ENCODE measurements at regions not wholly inside any gene's neighbourhood (a gene's known extent, or its start where the extent isn't known, plus 50 kb on each side); places are given as distances from the start of the nearest gene placed in this dataset.
"Not testable (repeated sequence)": the region's sequence is repeated elsewhere in the genome, so short reads cannot be mapped to it uniquely, and the experiment has no call there.

DNA sequence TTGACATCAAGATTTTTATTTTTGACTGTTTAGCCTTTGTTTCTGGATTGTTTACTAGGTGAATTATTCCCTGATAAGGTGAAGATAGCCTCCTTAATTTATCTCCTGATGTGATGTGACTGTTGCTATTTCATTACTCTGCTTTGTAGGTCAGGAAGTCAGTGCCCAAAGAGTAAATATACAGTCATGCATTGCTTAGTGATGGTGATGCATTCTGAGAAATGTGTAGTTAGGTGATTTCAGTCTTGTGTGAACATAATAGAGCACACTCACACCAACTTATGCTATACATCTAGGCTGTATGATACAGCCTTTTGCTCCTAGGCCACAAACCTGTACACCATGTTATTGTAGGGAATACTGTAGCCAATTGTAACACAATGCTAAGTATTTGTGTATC is 102.4 kb upstream of the THUMPD2 start:
- no peak overlapping the region for H3K4me3 ChIP-seq (ENCODE audit: low read depth, low read length)
- no peak for DNase-seq (ENCODE audit: low read depth)
- TF ChIP-seq, protein P1, sequence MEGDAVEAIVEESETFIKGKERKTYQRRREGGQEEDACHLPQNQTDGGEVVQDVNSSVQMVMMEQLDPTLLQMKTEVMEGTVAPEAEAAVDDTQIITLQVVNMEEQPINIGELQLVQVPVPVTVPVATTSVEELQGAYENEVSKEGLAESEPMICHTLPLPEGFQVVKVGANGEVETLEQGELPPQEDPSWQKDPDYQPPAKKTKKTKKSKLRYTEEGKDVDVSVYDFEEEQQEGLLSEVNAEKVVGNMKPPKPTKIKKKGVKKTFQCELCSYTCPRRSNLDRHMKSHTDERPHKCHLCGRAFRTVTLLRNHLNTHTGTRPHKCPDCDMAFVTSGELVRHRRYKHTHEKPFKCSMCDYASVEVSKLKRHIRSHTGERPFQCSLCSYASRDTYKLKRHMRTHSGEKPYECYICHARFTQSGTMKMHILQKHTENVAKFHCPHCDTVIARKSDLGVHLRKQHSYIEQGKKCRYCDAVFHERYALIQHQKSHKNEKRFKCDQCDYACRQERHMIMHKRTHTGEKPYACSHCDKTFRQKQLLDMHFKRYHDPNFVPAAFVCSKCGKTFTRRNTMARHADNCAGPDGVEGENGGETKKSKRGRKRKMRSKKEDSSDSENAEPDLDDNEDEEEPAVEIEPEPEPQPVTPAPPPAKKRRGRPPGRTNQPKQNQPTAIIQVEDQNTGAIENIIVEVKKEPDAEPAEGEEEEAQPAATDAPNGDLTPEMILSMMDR (IDR thresholded peaks at IDR 0.05; ENCODE audit: control insufficient read depth, extremely low read depth, insufficient read depth) = no peak

GRCh38 chr2:39879001-39879400 is 99.9 kb upstream of the THUMPD2 start:
- not testable (repeated sequence) for DNase-seq (ENCODE audit: low read depth); H3K4me3 ChIP-seq (ENCODE audit: low read depth, low read length)

DNA sequence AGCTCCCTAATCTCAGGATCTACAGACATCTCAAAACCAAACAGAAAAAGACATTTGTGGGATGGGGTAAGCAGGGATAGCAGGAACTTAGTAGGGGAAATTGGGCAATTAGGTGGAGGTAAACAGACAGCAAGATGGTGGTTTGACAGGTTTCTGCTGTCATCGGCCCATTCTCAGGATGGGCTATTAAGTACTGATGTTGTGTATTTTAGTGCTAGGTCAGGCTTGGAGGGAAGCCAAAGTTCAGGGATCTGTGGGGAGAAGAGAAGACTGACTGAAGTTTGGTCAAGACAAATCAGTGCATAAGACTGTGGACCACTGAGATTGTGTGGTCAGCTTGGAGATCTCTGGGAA is 96.8 kb upstream of the THUMPD2 start:
- H3K4me3 ChIP-seq (ENCODE audit: low read depth, low read length) = no peak overlapping the region
- peak; percentile 52 for DNase-seq (ENCODE audit: low read depth)
- TF ChIP-seq, protein P1 (IDR thresholded peaks at IDR 0.05; ENCODE audit: control insufficient read depth, extremely low read depth, insufficient read depth) = no peak

DNA sequence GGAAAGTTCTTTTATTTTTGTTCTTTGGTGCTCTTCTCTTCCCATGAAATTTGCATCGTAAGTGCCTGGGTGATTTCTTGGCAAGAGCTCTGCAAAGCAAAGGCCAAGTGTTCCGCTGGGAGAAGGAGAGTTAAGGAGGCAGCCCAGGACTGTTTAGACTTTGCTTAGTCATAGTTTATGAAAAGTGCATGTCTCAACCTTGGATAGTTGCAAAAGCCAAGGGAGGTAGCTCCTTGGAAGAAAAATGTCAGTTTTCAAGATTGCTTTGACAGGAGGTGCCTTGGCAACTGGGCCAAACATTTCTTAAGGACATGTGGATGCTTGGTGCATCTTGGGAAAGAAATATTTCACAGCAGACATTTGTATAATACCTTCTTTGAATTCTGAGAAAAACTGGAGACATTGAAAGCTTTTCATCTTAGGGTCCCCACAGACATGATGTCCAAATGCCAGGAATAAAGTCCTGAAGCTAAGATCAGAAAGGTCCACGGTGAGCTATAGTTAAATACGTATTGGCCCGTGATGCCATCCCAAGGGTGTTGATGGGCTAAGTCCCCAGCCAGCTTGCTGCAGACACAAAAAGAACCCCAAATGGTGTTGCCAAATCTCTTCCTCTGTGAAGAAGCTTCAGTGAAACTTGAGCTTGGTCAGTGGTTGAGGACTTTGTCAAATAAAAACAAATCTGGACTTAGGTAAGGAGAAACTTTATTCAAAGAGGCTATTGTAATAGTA is 96.3 kb upstream of the THUMPD2 start:
- no peak overlapping the region for H3K4me3 ChIP-seq (ENCODE audit: low read depth, low read length)
- TF ChIP-seq, protein P1 (IDR thresholded peaks at IDR 0.05; ENCODE audit: control insufficient read depth, extremely low read depth, insufficient read depth) = no peak
- DNase-seq (ENCODE audit: low read depth) = no peak

DNA sequence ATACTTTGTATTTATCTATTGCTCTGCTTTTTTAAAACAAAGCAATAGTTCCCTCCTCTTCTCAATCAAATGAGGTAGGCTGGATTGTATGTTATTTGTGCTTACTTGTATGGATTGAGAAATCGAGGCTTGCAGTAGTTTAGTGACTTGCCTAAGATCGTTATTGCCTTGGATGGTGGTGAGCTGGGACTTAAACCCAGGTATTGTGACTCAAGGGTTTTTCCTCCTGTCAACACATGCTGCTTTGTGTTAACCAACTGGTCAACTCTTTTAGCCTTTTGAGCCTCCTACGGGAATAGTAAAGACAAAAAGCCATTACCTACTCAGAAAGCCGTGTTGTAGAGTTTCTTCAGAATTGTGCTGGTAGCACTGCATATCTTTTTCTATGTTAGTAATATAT is 95.2 kb upstream of the THUMPD2 start:
- no peak overlapping the region for H3K4me3 ChIP-seq (ENCODE audit: low read depth, low read length)
- no peak for DNase-seq (ENCODE audit: low read depth)
- TF ChIP-seq, protein P1 (IDR thresholded peaks at IDR 0.05; ENCODE audit: control insufficient read depth, extremely low read depth, insufficient read depth) = no peak

DNA sequence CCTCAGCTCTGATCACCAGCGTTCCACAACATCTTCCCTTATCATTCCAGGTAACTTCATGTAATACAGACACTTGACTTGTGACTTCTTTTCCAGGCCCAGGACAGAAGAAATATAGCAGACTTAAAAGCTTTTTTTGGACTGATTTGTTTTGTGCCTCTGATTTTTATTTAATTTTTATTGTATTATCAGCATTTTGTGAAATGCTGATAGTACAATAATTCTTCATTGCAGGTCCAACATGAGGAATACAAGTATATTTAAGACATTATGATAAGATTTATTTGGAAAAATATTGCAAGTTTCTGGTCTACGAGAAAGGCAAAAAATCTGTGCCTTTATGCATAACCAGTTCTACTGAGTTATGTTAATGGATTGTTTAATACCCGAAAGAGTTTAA is 94.5 kb upstream of the THUMPD2 start:
- TF ChIP-seq, protein P1 (IDR thresholded peaks at IDR 0.05; ENCODE audit: control insufficient read depth, extremely low read depth, insufficient read depth) = no peak
- no peak overlapping the region for H3K4me3 ChIP-seq (ENCODE audit: low read depth, low read length)
- no peak for DNase-seq (ENCODE audit: low read depth)

- DNase-seq (ENCODE audit: low read depth) = no peak
- TF ChIP-seq, protein P1 (IDR thresholded peaks at IDR 0.05; ENCODE audit: control insufficient read depth, extremely low read depth, insufficient read depth) = no peak
- no peak overlapping the region for H3K4me3 ChIP-seq (ENCODE audit: low read depth, low read length)
Measured at GRCh38 chr2:39872748-39873147, 93.7 kb upstream of the THUMPD2 start.
